Mucosa of rectum (tissue), 2 donors: ENCODE measurements at regions not wholly inside any gene's neighbourhood (a gene's known extent, or its start where the extent isn't known, plus 50 kb on each side); places are given as distances from the start of the nearest gene placed in this dataset.
"Not testable (repeated sequence)": the region's sequence is repeated elsewhere in the genome, so short reads cannot be mapped to it uniquely, and the experiment has no call there.

ENCODE experiments used
- H3K27ac ChIP-seq, 2 donors: one replicate each; pipeline ENCODE4 v1.7.0; 2013; ENCODE audit warnings: inconsistent platforms in 2 of 2, low read depth in 2 of 2, low read length in 2 of 2
- H3K27me3 ChIP-seq, 2 donors: one replicate each; pipeline ENCODE4 v1.7.0; 2013; ENCODE audit warnings: low read length in 2 of 2; ENCODE audit not compliant: control insufficient read depth in 2 of 2, insufficient read depth in 2 of 2
- H3K36me3 ChIP-seq, 2 donors: one replicate each; pipeline ENCODE4 v1.7.0; 2013; ENCODE audit warnings: low read length in 2 of 2; ENCODE audit not compliant: control insufficient read depth in 2 of 2, insufficient read depth in 2 of 2
- H3K4me1 ChIP-seq, 2 donors: one replicate each; pipeline ENCODE4 v1.7.0; 2013; ENCODE audit warnings: low read length in 2 of 2, mild to moderate bottlenecking in 1 of 2; ENCODE audit not compliant: control insufficient read depth in 2 of 2, insufficient read depth in 2 of 2
- H3K4me3 ChIP-seq, 2 donors: one replicate each; pipeline ENCODE4 v1.7.0; 2013; ENCODE audit warnings: low read length in 2 of 2
- H3K9ac ChIP-seq, 2 donors: one replicate each; pipeline ENCODE4 v1.7.0; 2013; ENCODE audit warnings: low read length in 2 of 2, low read depth in 1 of 2, mild to moderate bottlenecking in 1 of 2
- H3K9me3 ChIP-seq, 2 donors: one replicate each; pipeline ENCODE4 v1.7.0; 2013; ENCODE audit warnings: low read length in 2 of 2; ENCODE audit not compliant: control insufficient read depth in 2 of 2
- donor health status: healthy.
- donor health status: Normal muscosa, but diverticular disease.

GRCh38 chrX:40395102-40395501 is 185.7 kb upstream of the ATP6AP2 start:
- no peak overlapping the region for H3K4me3 ChIP-seq
- no peak overlapping the region for H3K27ac ChIP-seq
- no peak overlapping the region for H3K9ac ChIP-seq
- peaks cover 2% of the 10 kb centered on the region in 2 donors for H3K27me3 ChIP-seq
- H3K4me1 ChIP-seq, result no peaks in the 10 kb centered on the region
- H3K9me3 ChIP-seq, result peaks cover 2% of the 10 kb centered on the region in 2 donors
- H3K36me3 ChIP-seq, result no peaks in the 10 kb centered on the region

DNA sequence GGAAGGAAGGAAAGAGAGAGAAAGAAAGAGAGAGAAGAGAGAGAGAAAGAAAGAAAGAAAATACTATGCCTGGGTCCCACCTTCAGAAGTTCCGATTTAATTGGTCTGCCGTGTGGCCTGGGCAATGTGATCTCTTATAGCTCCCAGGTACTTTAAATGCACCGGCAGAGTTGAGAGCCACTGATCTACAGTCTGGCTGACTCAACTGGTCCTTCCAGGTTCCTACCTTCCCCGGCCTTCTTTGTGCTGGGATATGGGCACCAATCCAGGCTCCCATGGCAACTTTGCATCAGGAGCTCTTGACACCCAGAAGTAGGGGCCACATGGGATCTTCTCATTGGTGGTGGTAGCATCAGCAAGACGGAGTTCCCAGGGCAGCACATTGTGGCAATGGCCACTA is 186.5 kb upstream of the ATP6AP2 start:
- Histone ChIP-seq H3K4me3 (no peak overlapping the region), H3K27me3 (peaks cover 2% of the 10 kb centered on the region in 2 donors), H3K9ac (no peak overlapping the region), H3K4me1 (no peaks in the 10 kb centered on the region), H3K27ac (no peak overlapping the region), H3K36me3 (no peaks in the 10 kb centered on the region), H3K9me3 (peaks cover 2% of the 10 kb centered on the region in 2 donors)

- H3K9ac ChIP-seq, result no peak overlapping the region
- no peak overlapping the region for H3K27ac ChIP-seq
Observed at GRCh38 chrX:40392599-40392998, 188.2 kb upstream of the ATP6AP2 start.

GRCh38 chrX:40391662-40392061 is 189.1 kb upstream of the ATP6AP2 start:
- H3K36me3 ChIP-seq, result no peaks in the 10 kb centered on the region
- no peak overlapping the region for H3K27ac ChIP-seq
- no peak overlapping the region for H3K4me3 ChIP-seq
- peaks cover 0 to 2% of the 10 kb centered on the region in 2 donors for H3K9me3 ChIP-seq
- H3K27me3 ChIP-seq, result peaks cover 2% of the 10 kb centered on the region in 2 donors
- H3K4me1 ChIP-seq, result no peaks in the 10 kb centered on the region
- no peak overlapping the region for H3K9ac ChIP-seq

More at GRCh38 chrX:40392599-40392998, 188.2 kb upstream of the ATP6AP2 start:
- no peaks in the 10 kb centered on the region for H3K36me3 ChIP-seq
- no peak overlapping the region for H3K4me3 ChIP-seq
- no peaks in the 10 kb centered on the region for H3K4me1 ChIP-seq
- H3K27me3 ChIP-seq, result peaks cover 2% of the 10 kb centered on the region in 2 donors
- H3K9me3 ChIP-seq, result peaks cover 0 to 3% of the 10 kb centered on the region in 2 donors

GRCh38 chrX:40389555-40389954 is 191.2 kb upstream of the ATP6AP2 start:
- no peaks in the 10 kb centered on the region for H3K36me3 ChIP-seq
- peaks cover 0 to 2% of the 10 kb centered on the region in 2 donors for H3K9me3 ChIP-seq
- H3K27me3 ChIP-seq, result peaks cover 0 to 2% of the 10 kb centered on the region in 2 donors
- no peaks in the 10 kb centered on the region for H3K4me1 ChIP-seq
- H3K9ac ChIP-seq, result no peak overlapping the region
- no peak overlapping the region for H3K27ac ChIP-seq
- no peak overlapping the region for H3K4me3 ChIP-seq

DNA sequence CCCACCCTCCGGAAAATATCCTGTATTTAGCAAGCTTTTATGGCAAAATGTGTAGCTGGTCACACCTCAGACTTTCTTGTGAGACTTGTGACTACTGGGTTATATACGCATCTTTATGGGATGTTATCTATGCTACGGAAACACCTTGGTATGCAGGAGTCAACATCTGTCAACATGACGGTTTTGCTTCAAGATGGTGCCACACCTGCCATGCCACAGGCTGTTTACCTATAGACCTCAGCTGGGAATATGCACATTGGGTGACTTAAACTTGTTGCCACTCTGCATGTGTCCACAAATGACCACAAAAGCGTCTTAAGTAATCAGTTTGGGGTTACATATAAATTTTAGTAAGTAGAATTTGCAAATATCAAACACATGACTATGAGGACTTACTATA is 192.3 kb upstream of the ATP6AP2 start:
- peaks cover 0 to 2% of the 10 kb centered on the region in 2 donors for H3K27me3 ChIP-seq
- no peaks in the 10 kb centered on the region for H3K36me3 ChIP-seq
- H3K4me3 ChIP-seq, result no peak overlapping the region
- no peaks in the 10 kb centered on the region for H3K4me1 ChIP-seq
- H3K9me3 ChIP-seq, result peaks cover 0 to 2% of the 10 kb centered on the region in 2 donors
- H3K9ac ChIP-seq, result no peak overlapping the region
- H3K27ac ChIP-seq, result no peak overlapping the region

DNA sequence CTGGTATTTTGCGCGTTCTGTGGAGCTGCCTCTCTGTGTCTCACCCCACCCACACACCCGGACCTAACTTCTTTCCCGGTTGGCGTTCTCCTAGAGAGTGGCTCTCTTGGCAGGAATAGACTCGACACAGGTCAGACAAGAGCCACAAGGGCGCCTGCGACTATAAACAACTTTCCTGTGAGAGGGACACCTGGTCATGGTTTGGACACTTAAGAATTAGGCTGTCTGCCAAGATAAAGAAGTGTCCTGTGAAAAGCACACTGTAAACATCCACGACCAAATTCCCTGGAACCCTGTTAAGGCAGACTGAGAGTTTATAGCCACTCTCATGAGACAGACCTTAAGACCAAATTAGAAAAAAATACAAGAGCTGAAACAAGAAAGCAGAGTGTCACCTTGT is 192.9 kb upstream of the ATP6AP2 start:
- H3K27ac ChIP-seq, H3K9ac ChIP-seq, H3K4me1 ChIP-seq: not testable (repeated sequence)

GRCh38 chrX:40387311-40387710 is 193.5 kb upstream of the ATP6AP2 start:
- H3K27me3 ChIP-seq, result not testable (repeated sequence)

More for the DNA sequence above, 192.9 kb upstream of the ATP6AP2 start:
- H3K36me3 ChIP-seq, H3K9me3 ChIP-seq, H3K4me3 ChIP-seq, H3K27me3 ChIP-seq: not testable (repeated sequence)

DNA sequence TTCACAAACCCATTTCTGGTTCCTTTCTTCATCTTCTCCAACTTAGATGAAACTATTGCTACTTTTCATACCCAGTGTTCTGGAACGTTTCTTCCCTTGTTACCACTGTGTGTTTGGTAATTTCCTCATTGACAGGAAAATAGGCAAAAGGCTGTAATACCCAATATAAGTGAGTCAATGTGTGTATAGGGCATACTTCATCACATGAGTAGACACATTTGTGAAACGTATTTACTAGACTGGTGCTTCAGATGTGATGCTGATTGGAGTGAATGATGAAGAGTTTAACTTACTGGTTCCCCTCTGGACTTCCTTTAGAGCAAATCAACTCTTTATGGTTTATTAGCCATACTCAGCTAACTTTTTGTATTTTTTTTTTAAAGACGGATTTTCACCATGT is 195.1 kb upstream of the ATP6AP2 start:
- no peaks in the 10 kb centered on the region for H3K36me3 ChIP-seq
- peaks cover 0 to 2% of the 10 kb centered on the region in 2 donors for H3K9me3 ChIP-seq
- no peak overlapping the region for H3K9ac ChIP-seq
- no peak overlapping the region for H3K27ac ChIP-seq
- no peaks in the 10 kb centered on the region for H3K4me1 ChIP-seq
- no peak overlapping the region for H3K4me3 ChIP-seq
- no peaks in the 10 kb centered on the region for H3K27me3 ChIP-seq

More at GRCh38 chrX:40387311-40387710, 193.5 kb upstream of the ATP6AP2 start:
- not testable (repeated sequence) for H3K9ac ChIP-seq, H3K4me3 ChIP-seq, H3K36me3 ChIP-seq, H3K4me1 ChIP-seq, H3K27ac ChIP-seq, H3K9me3 ChIP-seq

- Histone ChIP-seq H3K4me1 (no peaks in the 10 kb centered on the region), H3K9me3 (peaks cover 0 to 2% of the 10 kb centered on the region in 2 donors), H3K9ac (no peak overlapping the region), H3K4me3 (no peak overlapping the region), H3K27ac (no peak overlapping the region), H3K36me3 (no peaks in the 10 kb centered on the region), H3K27me3 (no peaks in the 10 kb centered on the region)
Observed at GRCh38 chrX:40385256-40385655, 195.5 kb upstream of the ATP6AP2 start.

- Histone ChIP-seq H3K9me3 (peaks cover 0 to 2% of the 10 kb centered on the region in 2 donors), H3K27me3 (no peaks in the 10 kb centered on the region), H3K9ac (no peak overlapping the region), H3K4me3 (no peak overlapping the region), H3K4me1 (no peaks in the 10 kb centered on the region), H3K27ac (no peak overlapping the region), H3K36me3 (no peaks in the 10 kb centered on the region)
Observed at GRCh38 chrX:40383969-40384368, 196.8 kb upstream of the ATP6AP2 start.
